OCI-LY7 (cell line): ENCODE measurements at regions not wholly inside any gene's neighbourhood (a gene's known extent, or its start where the extent isn't known, plus 50 kb on each side); places are given as distances from the start of the nearest gene placed in this dataset.

Experiments used
- EZH2phosphoT487 ChIP-seq: fragments of 200-600 bp; sonication (generic); IDR thresholded peaks from 2 replicates; pipeline ENCODE4 v1.6.1; 2018; ENCODE audit warnings: low read depth, borderline replicate concordance, mild to moderate bottlenecking, mixed run types, antibody characterized with exemption, low read length, moderate library complexity, mixed read lengths
- TF ChIP-seq, protein P1 (sequence below): fragments of 200-600 bp; sonication (generic); conservative IDR thresholded peaks from 2 replicates; pipeline ENCODE4 v1.5.1; 2014; ENCODE audit warnings: mild to moderate bottlenecking, antibody characterized with exemption, low read length, moderate library complexity, mixed read lengths

DNA sequence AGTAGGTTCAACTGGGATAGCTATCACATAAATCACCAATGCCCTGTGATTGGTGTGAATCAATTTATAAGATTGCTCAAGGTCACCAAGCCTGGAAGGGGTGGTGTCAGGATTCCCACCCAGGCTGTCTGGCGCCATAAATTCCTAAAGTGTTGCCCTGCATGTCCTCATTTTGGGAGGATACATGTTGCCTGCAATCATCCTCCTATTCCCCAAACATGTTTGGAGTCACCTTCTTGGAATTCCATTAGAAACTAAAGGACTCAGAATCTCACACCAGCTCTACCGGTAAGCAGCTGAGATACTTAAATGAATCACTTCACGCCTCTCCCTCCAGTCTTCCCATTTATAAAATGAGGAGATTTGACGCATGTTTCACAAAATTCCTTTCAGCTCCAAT, 54.1 kb upstream of the SLC45A1 start:
- TF ChIP-seq, protein P1, sequence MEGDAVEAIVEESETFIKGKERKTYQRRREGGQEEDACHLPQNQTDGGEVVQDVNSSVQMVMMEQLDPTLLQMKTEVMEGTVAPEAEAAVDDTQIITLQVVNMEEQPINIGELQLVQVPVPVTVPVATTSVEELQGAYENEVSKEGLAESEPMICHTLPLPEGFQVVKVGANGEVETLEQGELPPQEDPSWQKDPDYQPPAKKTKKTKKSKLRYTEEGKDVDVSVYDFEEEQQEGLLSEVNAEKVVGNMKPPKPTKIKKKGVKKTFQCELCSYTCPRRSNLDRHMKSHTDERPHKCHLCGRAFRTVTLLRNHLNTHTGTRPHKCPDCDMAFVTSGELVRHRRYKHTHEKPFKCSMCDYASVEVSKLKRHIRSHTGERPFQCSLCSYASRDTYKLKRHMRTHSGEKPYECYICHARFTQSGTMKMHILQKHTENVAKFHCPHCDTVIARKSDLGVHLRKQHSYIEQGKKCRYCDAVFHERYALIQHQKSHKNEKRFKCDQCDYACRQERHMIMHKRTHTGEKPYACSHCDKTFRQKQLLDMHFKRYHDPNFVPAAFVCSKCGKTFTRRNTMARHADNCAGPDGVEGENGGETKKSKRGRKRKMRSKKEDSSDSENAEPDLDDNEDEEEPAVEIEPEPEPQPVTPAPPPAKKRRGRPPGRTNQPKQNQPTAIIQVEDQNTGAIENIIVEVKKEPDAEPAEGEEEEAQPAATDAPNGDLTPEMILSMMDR: no peak
- no peak for TF ChIP-seq EZH2phosphoT487
